ENCODE measurements at regions not wholly inside any gene's neighbourhood (a gene's known extent, or its start where the extent isn't known, plus 50 kb on each side); places are given as distances from the start of the nearest gene placed in this dataset.

DNA sequence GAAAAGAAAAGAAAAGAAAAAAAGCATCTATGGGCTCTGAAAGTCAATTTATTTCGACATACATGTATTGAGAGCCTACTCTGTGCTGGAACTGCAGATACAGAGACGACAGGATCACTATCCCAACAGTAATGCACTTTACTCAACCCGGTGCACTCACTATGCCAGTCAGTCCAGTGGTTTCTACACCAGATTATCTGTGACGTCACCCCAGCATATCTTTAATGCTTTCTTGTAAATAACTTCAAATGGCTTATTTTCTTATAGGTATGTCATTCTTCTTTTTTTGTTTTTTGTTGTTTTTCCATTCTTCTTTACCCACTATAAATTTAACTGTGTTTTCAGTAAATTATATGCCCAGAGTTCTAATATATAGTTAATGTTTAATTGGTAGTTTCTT lies 800.0 kb upstream of the FANCL start:
- Histone ChIP-seq H3K27me3 (ENCODE audit: control insufficient read depth, insufficient read depth, low read length) (no peaks in the 10 kb centered on the region), H3K4me3 (ENCODE audit: low read depth, low read length) (no peak overlapping the region), H3K36me3 (ENCODE audit: control insufficient read depth, insufficient read depth, low read length) (no peaks in the 10 kb centered on the region)
- ChIA-PET CTCF (interaction anchor here (1.9 kb wide), 1 partner anchor 16 kb away, joined by 5 read pairs; no protein-coding TSS in a partner anchor), POLR2A (no interaction called here)
- TF ChIP-seq, protein P1, sequence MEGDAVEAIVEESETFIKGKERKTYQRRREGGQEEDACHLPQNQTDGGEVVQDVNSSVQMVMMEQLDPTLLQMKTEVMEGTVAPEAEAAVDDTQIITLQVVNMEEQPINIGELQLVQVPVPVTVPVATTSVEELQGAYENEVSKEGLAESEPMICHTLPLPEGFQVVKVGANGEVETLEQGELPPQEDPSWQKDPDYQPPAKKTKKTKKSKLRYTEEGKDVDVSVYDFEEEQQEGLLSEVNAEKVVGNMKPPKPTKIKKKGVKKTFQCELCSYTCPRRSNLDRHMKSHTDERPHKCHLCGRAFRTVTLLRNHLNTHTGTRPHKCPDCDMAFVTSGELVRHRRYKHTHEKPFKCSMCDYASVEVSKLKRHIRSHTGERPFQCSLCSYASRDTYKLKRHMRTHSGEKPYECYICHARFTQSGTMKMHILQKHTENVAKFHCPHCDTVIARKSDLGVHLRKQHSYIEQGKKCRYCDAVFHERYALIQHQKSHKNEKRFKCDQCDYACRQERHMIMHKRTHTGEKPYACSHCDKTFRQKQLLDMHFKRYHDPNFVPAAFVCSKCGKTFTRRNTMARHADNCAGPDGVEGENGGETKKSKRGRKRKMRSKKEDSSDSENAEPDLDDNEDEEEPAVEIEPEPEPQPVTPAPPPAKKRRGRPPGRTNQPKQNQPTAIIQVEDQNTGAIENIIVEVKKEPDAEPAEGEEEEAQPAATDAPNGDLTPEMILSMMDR (IDR thresholded peaks at IDR 0.05; ENCODE audit: insufficient read depth, low read depth, low read length), result no peak
- no peak for DNase-seq (ENCODE audit: low read depth)

- no peaks in the 10 kb centered on the region; the same call in 1 of the 2 replicates for H3K27me3 ChIP-seq (ENCODE audit: control insufficient read depth, insufficient read depth, low read length)
- H3K4me3 ChIP-seq (ENCODE audit: low read depth, low read length), result no peak overlapping the region
- POLR2A ChIA-PET, result no interaction called here
- H3K36me3 ChIP-seq (ENCODE audit: control insufficient read depth, insufficient read depth, low read length), result no peaks in the 10 kb centered on the region
- CTCF ChIA-PET, result interaction anchor here (1.6 kb wide), 1 partner anchor 9 kb away, joined by 6 read pairs; no protein-coding TSS in a partner anchor
- no peak for DNase-seq (ENCODE audit: low read depth)
- TF ChIP-seq, protein P1 (IDR thresholded peaks at IDR 0.05; ENCODE audit: insufficient read depth, low read depth, low read length), result no peak
These were observed 793.7 kb upstream of the FANCL start for GRCh38 chr2:59034837-59035236.

- TF ChIP-seq, protein P1 (IDR thresholded peaks at IDR 0.05; ENCODE audit: insufficient read depth, low read depth, low read length), result no peak
- no peaks in the 10 kb centered on the region; the same call in 1 of the 2 replicates for H3K27me3 ChIP-seq (ENCODE audit: control insufficient read depth, insufficient read depth, low read length)
- H3K36me3 ChIP-seq (ENCODE audit: control insufficient read depth, insufficient read depth, low read length), result no peaks in the 10 kb centered on the region
- POLR2A ChIA-PET, result no interaction called here
- no peak overlapping the region for H3K4me3 ChIP-seq (ENCODE audit: low read depth, low read length)
- CTCF ChIA-PET, result interaction anchor here (1.6 kb wide), 1 partner anchor 9 kb away, joined by 6 read pairs; no protein-coding TSS in a partner anchor
- no peak for DNase-seq (ENCODE audit: low read depth)
These were observed 793.0 kb upstream of the FANCL start for GRCh38 chr2:59034106-59034505.

- Histone ChIP-seq H3K36me3 (ENCODE audit: control insufficient read depth, insufficient read depth, low read length) (no peaks in the 10 kb centered on the region), H3K27me3 (ENCODE audit: control insufficient read depth, insufficient read depth, low read length) (no peaks in the 10 kb centered on the region; the same call in 1 of the 2 replicates), H3K4me3 (ENCODE audit: low read depth, low read length) (no peak overlapping the region)
- POLR2A ChIA-PET, result no interaction called here
- no peak for DNase-seq (ENCODE audit: low read depth)
- CTCF ChIA-PET, result no interaction called here
- TF ChIP-seq, protein P1 (IDR thresholded peaks at IDR 0.05; ENCODE audit: insufficient read depth, low read depth, low read length), result no peak
These were observed 792.5 kb upstream of the FANCL start for GRCh38 chr2:59033661-59034060.

GRCh38 chr2:59032499-59032898 lies 791.4 kb upstream of the FANCL start:
- ChIA-PET POLR2A (no interaction called here), CTCF (no interaction called here)
- Histone ChIP-seq H3K4me3 (ENCODE audit: low read depth, low read length) (no peak overlapping the region), H3K36me3 (ENCODE audit: control insufficient read depth, insufficient read depth, low read length) (no peaks in the 10 kb centered on the region), H3K27me3 (ENCODE audit: control insufficient read depth, insufficient read depth, low read length) (no peaks in the 10 kb centered on the region; the same call in 1 of the 2 replicates)
- TF ChIP-seq, protein P1 (IDR thresholded peaks at IDR 0.05; ENCODE audit: insufficient read depth, low read depth, low read length), result no peak
- DNase-seq (ENCODE audit: low read depth), result no peak
